Suppressor macrophage (primary cell): ENCODE measurements at regions not wholly inside any gene's neighbourhood (a gene's known extent, or its start where the extent isn't known, plus 50 kb on each side); places are given as distances from the start of the nearest gene placed in this dataset.

ENCODE experiments used
- DNase-seq, 4 experiments: peaks; one replicate each; pipeline ENCODE4 v3.0.0-alpha.2; 2020 to 2022

DNA sequence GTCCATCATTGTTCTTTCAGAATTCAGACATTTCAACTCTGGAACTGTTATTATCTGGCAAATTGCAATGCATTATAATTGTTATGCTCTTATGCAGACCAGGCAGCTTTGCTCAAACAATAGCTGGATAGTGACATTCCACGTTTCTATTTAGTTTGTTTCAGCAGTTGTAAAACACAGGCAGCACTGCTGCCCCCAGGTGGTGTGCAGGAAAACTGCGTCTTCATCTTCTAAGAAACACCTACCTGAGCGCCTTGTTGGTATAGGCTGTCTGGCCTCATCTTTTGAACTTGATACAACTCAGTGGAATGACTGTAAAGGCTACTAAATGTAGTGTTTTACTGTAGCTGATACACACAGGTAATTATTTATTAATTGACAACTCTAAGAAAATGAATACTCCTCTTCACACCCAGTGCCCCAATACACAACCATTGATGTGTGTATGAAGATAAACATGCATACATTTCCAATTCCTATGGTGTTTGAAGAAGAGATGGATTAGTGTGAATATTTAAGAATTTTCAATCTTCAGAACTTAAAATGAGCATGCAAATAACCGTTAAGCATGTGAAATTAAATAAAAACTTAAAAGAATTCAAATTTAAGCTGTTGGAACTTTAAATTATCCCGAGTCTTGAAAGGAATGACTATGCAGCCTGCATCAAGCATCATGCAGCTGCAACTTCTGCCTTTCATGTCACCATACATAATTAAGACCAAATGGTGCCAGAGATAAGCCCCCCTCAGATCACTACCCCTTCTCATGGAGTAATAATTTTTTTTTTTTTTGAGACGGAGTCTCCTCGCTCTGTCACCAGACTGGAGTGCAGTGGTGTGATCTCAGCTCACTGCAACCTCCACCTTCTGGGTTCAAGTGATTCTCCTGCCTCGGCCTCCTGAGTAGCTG, 85.6 kb downstream of the CD8B2 start:
- peak; percentile 44 to 65 (median 50) for DNase-seq

GRCh38 chr2:106573773-106574172, 86.6 kb downstream of the CD8B2 start:
- DNase-seq, result no peak

- DNase-seq, result peak in 2 of 4 experiments; percentile 26 to 45
Observed at GRCh38 chr2:106575955-106576354, 88.8 kb downstream of the CD8B2 start.

- no peak for DNase-seq
Observed at GRCh38 chr2:106577255-106577651, 90.1 kb downstream of the CD8B2 start.

DNA sequence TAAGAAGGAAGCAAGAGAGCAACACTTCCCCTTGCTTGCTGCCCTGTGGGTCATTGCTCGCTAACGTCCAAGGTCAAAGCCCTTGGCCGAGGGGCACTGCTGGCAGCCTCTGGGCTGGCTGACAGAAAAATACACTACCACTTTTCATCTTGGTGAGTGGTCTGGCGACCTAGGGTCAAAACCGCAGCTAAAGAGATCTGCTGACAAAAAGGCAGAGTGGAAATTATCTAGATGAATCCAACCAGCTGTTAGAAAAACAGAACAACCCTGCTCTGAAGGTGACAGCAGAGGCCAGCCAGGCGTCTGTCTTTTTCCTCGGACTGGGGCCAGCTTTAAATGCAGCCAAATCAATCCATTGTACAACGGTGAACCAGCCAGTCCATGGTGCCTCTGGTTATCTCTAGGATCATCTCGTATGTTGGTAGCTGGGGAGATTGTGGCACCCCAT, 92.6 kb downstream of the CD8B2 start:
- peak in 3 of 4 experiments; percentile 13 to 29 (median 22) for DNase-seq

GRCh38 chr2:106580241-106580640, 93.1 kb downstream of the CD8B2 start:
- no peak for DNase-seq

DNA sequence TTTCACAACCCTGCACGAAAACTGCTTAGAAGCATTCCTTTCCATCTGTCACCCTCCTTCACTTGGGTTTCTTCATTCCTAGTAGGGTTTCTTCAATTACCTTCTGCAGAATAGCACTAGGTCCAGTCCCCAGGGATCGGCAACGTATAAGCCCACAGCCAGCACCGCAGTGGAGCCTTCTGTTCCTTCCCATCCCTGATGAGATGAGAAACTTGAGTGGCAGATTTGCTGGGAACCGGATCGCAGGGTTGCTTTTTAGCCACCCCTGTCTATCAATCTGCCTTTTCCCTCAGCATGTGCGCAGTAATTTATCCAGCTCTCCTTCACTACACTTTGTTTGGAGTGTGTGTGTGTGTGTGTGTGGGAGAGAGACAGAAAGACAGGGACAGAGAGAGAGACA, 94.2 kb downstream of the CD8B2 start:
- DNase-seq, result no peak

- DNase-seq, result no peak
Observed at GRCh38 chr2:106581755-106582147, 94.6 kb downstream of the CD8B2 start.

- DNase-seq, result peak; percentile 78 to 83 (median 82)
Observed at GRCh38 chr2:106582148-106583143, 95.3 kb downstream of the CD8B2 start.

GRCh38 chr2:106584304-106584954, 97.3 kb downstream of the CD8B2 start:
- no peak for DNase-seq

DNA sequence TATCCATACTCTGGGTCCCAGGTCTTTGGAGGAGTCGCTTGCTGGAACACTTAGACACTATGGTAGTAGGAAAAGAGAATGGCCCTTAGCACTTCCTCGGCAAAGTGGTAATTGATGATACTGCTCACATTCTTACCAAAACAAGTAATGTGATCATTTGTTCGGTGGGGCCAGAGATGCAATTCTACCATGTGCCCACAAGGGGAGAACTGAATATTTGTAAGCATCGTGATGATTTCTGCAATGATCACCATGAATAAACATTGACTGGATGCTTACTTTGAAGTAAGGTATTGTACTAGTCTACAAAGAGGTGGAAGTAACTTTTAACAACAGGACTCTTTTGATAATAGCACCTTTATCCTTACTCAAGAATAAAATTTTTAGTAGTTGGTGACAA, 109.7 kb downstream of the CD8B2 start:
- DNase-seq, result peak in 2 of 4 experiments; percentile 4 to 12

DNA sequence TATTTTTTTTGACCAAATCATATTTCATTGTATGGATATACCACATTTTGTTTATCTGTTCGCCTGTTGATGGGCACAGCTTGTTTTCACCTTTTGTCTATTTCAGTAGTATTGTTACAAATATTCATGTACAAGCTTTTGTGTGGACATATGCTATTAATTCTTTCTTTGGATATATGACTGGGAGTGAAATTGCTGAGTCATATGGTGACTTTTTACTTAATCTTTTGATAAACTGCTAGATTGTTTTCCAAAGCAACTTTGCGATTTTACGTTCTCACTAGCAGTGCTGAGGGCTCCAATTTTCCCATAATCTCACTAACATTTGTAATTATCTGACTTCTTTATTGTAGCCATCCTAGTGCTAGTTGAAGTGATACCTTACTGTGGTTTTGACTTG, 112.4 kb downstream of the CD8B2 start:
- no peak for DNase-seq

- no peak for DNase-seq
Observed at GRCh38 chr2:106602042-106602441, 114.9 kb downstream of the CD8B2 start.

GRCh38 chr2:106606652-106607051, 119.5 kb downstream of the CD8B2 start:
- no peak for DNase-seq

DNA sequence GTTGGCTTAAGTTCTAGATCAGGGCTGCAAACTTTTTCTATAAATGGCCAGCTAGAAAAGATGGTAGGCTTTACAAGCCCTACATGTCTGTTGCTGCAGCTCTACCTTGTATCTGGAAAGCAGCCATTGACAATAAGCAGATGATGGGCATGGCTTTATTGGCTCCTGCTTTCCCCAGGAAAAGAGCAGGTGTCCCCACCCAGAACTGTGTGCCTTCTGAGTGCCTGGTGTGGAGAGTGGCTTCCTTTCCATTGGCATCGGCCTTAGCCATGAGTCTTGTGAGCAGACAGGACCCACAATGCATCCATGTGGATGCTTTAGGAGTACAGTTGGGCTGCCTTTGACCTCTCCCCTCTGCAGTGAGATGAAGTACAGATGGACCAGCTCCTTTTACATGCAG, 120.2 kb downstream of the CD8B2 start:
- DNase-seq, result no peak

DNA sequence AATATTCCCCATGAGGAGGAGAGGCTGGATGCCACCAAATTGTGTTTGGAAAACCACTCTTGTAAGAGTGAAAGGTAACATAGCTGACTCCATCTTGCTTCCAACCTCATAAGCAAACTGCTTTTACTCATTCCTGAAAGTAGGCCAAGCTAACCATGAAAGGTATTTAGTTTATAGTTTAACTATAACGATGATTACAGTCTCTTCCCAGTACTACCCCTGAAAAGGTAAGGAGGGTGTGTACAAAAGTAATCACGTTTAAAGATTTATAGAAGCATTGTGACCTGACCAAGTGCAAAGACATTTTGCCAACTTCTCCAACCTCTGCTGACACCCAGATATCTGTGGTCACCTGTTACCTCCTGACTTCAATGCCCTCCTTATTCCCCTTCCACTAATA, 122.6 kb downstream of the CD8B2 start:
- DNase-seq, result no peak

- no peak for DNase-seq
Observed at GRCh38 chr2:106614511-106615291, 127.5 kb downstream of the CD8B2 start.

GRCh38 chr2:106618614-106619013, 131.4 kb downstream of the CD8B2 start:
- no peak for DNase-seq

GRCh38 chr2:106623456-106623855, 136.3 kb downstream of the CD8B2 start:
- DNase-seq, result no peak

GRCh38 chr2:106624787-106625380, 137.7 kb downstream of the CD8B2 start:
- no peak for DNase-seq

- DNase-seq, result no peak
Observed at GRCh38 chr2:106628377-106628776, 141.2 kb downstream of the CD8B2 start.
